ENCODE measurements at regions not wholly inside any gene's neighbourhood (a gene's known extent, or its start where the extent isn't known, plus 50 kb on each side); places are given as distances from the start of the nearest gene placed in this dataset.

DNA sequence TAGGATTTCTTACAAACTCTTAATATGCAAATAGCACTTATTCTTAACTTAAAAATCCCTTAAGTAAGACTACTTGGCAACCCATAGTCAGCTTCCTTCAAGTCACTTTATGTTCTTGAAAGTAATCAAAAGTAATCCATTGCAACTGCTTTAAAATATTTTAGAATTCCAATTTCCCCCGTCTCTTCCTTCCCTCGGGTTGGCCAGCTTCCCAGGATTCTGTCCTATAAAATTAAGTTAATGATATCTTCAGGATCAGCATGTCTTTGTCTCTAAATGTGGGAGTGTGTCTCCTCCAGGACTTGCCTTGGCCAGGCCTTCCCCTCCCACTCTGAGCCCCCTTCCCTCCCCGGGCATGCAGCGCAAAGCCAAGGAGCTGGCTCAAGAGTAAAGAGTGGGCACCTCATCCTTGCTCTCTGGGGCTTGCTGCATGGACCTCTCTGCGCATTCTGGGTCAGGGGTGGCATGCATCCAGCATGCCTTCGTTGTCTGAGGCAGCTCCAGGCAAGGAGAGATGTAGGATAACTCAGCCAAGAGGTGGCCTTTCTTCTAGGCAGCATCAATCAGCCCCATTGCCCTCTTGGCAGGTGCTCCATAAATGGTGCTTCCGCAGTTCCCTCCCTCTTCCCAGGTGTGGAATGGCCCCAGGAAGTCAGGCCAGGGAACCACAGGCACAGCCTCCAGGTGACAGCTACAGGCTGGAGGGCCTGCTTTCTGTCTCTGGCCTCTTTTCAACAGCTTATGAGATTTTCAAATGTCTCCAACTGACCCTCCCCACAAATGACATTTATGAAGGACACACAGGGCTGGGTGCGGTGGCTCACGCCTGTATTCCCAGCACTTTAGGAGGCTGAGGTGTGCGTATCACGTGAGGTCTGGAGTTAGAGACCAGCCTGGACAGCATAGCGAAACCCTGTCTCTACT lies 108.7 kb upstream of the ALDH1A3 start:
- Histone ChIP-seq H3K27me3 (replicated peaks in 1 of 2; ENCODE audit: control insufficient read depth in 2 of 2, insufficient read depth in 2 of 2, low read length in 1 of 2) (no peaks in the 10 kb centered on the region; a peak in 1 of 4 replicates), H3K36me3 (ENCODE audit: control insufficient read depth in 2 of 2, insufficient read depth in 2 of 2, low read length in 1 of 2) (no peaks in the 10 kb centered on the region), H3K9ac (ENCODE audit: control insufficient read depth, insufficient read depth, low read length) (no peak overlapping the region), H3K79me2 (ENCODE audit: control insufficient read depth, insufficient read depth, low read length) (no peaks in the 10 kb centered on the region), H3K4me2 (ENCODE audit: control insufficient read depth, insufficient read depth) (no peak overlapping the region), H3K4me1 (ENCODE audit: control insufficient read depth, insufficient read depth, low read length) (no peaks in the 10 kb centered on the region), H2AFZ (ENCODE audit: control insufficient read depth, low read depth, low read length) (no peak overlapping the region), H3K4me3 (no peak overlapping the region), H3K27ac (ENCODE audit: control insufficient read depth, insufficient read depth) (no peak overlapping the region), H4K20me1 (ENCODE audit: control insufficient read depth, insufficient read depth) (no peaks in the 10 kb centered on the region), H3K9me3 (replicated peaks; ENCODE audit: control insufficient read depth, insufficient read depth, low read length) (no peaks in the 10 kb centered on the region; the same call in 2 of the 3 replicates)
- BruUV-seq (replicated peaks): no TSS peak
- TF ChIP-seq MEF2B (IDR thresholded peaks at IDR 0.05; ENCODE audit: partially characterized antibody, poor library complexity, severe bottlenecking) (no peak), HDAC2 (IDR thresholded peaks at IDR 0.05) (no peak), SUZ12 (IDR thresholded peaks at IDR 0.05; ENCODE audit: unreplicated experiment) (no peak), MTA3 (IDR thresholded peaks at IDR 0.05; ENCODE audit: borderline replicate concordance, low read length) (no peak), ZNF622 (IDR thresholded peaks at IDR 0.05) (no peak), RBBP5 (conservative IDR thresholded peaks at IDR 0.05) (no peak), TCF12 (IDR thresholded peaks at IDR 0.05; ENCODE audit: low read depth, low read length) (no peak), CBFB (IDR thresholded peaks at IDR 0.05; ENCODE audit: low read depth) (no peak), GATAD2B (conservative IDR thresholded peaks at IDR 0.05; ENCODE audit: low read depth) (no peak), SP1 (IDR thresholded peaks at IDR 0.05; ENCODE audit: low read depth, low read length) (no peak), TBL1XR1 (IDR thresholded peaks at IDR 0.05; ENCODE audit: low read depth, low read length) (no peak)
- TF ChIP-seq, protein P1, sequence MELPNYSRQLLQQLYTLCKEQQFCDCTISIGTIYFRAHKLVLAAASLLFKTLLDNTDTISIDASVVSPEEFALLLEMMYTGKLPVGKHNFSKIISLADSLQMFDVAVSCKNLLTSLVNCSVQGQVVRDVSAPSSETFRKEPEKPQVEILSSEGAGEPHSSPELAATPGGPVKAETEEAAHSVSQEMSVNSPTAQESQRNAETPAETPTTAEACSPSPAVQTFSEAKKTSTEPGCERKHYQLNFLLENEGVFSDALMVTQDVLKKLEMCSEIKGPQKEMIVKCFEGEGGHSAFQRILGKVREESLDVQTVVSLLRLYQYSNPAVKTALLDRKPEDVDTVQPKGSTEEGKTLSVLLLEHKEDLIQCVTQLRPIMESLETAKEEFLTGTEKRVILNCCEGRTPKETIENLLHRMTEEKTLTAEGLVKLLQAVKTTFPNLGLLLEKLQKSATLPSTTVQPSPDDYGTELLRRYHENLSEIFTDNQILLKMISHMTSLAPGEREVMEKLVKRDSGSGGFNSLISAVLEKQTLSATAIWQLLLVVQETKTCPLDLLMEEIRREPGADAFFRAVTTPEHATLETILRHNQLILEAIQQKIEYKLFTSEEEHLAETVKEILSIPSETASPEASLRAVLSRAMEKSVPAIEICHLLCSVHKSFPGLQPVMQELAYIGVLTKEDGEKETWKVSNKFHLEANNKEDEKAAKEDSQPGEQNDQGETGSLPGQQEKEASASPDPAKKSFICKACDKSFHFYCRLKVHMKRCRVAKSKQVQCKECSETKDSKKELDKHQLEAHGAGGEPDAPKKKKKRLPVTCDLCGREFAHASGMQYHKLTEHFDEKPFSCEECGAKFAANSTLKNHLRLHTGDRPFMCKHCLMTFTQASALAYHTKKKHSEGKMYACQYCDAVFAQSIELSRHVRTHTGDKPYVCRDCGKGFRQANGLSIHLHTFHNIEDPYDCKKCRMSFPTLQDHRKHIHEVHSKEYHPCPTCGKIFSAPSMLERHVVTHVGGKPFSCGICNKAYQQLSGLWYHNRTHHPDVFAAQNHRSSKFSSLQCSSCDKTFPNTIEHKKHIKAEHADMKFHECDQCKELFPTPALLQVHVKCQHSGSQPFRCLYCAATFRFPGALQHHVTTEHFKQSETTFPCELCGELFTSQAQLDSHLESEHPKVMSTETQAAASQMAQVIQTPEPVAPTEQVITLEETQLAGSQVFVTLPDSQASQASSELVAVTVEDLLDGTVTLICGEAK (IDR thresholded peaks at IDR 0.05; ENCODE audit: borderline replicate concordance): no peak
- TF ChIP-seq, protein P2, sequence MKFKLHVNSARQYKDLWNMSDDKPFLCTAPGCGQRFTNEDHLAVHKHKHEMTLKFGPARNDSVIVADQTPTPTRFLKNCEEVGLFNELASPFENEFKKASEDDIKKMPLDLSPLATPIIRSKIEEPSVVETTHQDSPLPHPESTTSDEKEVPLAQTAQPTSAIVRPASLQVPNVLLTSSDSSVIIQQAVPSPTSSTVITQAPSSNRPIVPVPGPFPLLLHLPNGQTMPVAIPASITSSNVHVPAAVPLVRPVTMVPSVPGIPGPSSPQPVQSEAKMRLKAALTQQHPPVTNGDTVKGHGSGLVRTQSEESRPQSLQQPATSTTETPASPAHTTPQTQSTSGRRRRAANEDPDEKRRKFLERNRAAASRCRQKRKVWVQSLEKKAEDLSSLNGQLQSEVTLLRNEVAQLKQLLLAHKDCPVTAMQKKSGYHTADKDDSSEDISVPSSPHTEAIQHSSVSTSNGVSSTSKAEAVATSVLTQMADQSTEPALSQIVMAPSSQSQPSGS (IDR thresholded peaks at IDR 0.05; ENCODE audit: low read length): no peak
- TF ChIP-seq, protein P3, sequence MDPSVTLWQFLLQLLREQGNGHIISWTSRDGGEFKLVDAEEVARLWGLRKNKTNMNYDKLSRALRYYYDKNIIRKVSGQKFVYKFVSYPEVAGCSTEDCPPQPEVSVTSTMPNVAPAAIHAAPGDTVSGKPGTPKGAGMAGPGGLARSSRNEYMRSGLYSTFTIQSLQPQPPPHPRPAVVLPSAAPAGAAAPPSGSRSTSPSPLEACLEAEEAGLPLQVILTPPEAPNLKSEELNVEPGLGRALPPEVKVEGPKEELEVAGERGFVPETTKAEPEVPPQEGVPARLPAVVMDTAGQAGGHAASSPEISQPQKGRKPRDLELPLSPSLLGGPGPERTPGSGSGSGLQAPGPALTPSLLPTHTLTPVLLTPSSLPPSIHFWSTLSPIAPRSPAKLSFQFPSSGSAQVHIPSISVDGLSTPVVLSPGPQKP (IDR thresholded peaks at IDR 0.05; ENCODE audit: low read depth, low read length): no peak
- in situ Hi-C loops (cut with MboI): no loop called here
- SMC1A ChIA-PET (ENCODE audit: uncharacterized antibody, unreplicated experiment): interaction anchor here (0.6 kb wide), 1 partner anchor 370 kb away, joined by 3 read pairs; no protein-coding TSS in a partner anchor
- CTCF ChIA-PET: no interaction called here
- ATAC-seq (no peak), FAIRE-seq (no peak), DNase-seq (ENCODE audit: low read depth, low spot score) (no peak)
- POLR2A ChIA-PET: no interaction called here
- intact Hi-C loops (cut with micrococcal nuclease; ENCODE audit: unreplicated experiment): no loop called here
- RAD21 ChIA-PET (ENCODE audit: unreplicated experiment): no interaction called here
- 39% methylated on average over 12 of the region's 12 CpGs for WGBS (ENCODE audit: insufficient coverage, insufficient replicate concordance, low lambda C conversion rate, missing lambda C conversion rate)

Measured in GM12878 (cell line).